H1 (cell line): ENCODE measurements at regions not wholly inside any gene's neighbourhood (a gene's known extent, or its start where the extent isn't known, plus 50 kb on each side); places are given as distances from the start of the nearest gene placed in this dataset.

ENCODE experiments used
- CTCF ChIA-PET: fragments of 300-600 bp; sonication (Branson Sonifier 250); formaldehyde crosslinking; loops from one replicate; lab custom pipeline; 2021; ENCODE audit not compliant: partially characterized antibody; lab: Charles Lee
- POLR2A ChIA-PET: fragments of 300-600 bp; sonication (Branson Sonifier 250); formaldehyde crosslinking; loops from one replicate; lab custom pipeline; 2021; ENCODE audit warnings: inconsistent platforms; ENCODE audit not compliant: partially characterized antibody; lab: Charles Lee
- DNase-seq, 2 experiments: peaks; one replicate each; pipeline versions ENCODE4 v3.0.0 to v3.0.0-alpha.2; 2010 to 2022; ENCODE audit warnings: low spot score in 2 of 2, low read depth in 1 of 2, mixed read lengths in 1 of 2
- FAIRE-seq: peaks from 2 replicates; lab custom pipeline; 2011; peaks lifted over from hg19 to GRCh38; lab: Jason Lieb, UNC
- H2AFZ ChIP-seq: 2 replicates; pipeline ENCODE4 v1.8.1; 2012; ENCODE audit warnings: low read length, inconsistent platforms
- H2AK5ac ChIP-seq: 2 replicates; pipeline ENCODE4 v1.6.1; 2013; ENCODE audit warnings: low read depth, low read length
- H2BK120ac ChIP-seq: replicated peaks from 2 replicates; pipeline ENCODE3; 2013; ENCODE audit warnings: low read depth, low read length, inconsistent platforms
- H2BK12ac ChIP-seq: 2 replicates; pipeline ENCODE4 v1.6.1; 2013; ENCODE audit warnings: low read depth, low read length
- H2BK15ac ChIP-seq: 2 replicates; pipeline ENCODE4 v1.6.1; 2013; ENCODE audit warnings: low read length
- H2BK20ac ChIP-seq: 2 replicates; pipeline ENCODE4 v1.6.1; 2013; ENCODE audit warnings: low read length
- H2BK5ac ChIP-seq: 2 replicates; pipeline ENCODE4 v1.6.1; 2013; ENCODE audit warnings: low read depth, low read length
- H3K14ac ChIP-seq: 2 replicates; pipeline ENCODE4 v1.6.1; 2013; ENCODE audit warnings: inconsistent platforms; ENCODE audit not compliant: insufficient read length
- H3K18ac ChIP-seq: 2 replicates; pipeline ENCODE4 v1.6.1; 2013; ENCODE audit warnings: low read length; ENCODE audit errors: extremely low read depth
- H3K23ac ChIP-seq: 2 replicates; pipeline ENCODE4 v1.6.1; 2013; ENCODE audit warnings: inconsistent platforms; ENCODE audit not compliant: insufficient read length
- H3K23me2 ChIP-seq: 2 replicates; pipeline ENCODE4 v1.6.1; 2013; ENCODE audit warnings: low read depth, low read length
- H3K27ac ChIP-seq: 2 replicates; pipeline ENCODE4 v1.6.1; 2011; ENCODE audit warnings: low read depth, low read length, inconsistent platforms
- H3K27me3 ChIP-seq, 4 experiments: replicated peaks in 1 of 4; 1 replicate in 1 of 4; 2 replicates in 3 of 4; pipeline versions ENCODE4 v1.6.1 to v1.8.1; 2011 to 2013; ENCODE audit warnings: low read length in 3 of 4, mild to moderate bottlenecking in 3 of 4, inconsistent platforms in 2 of 4, mixed read lengths in 2 of 4, moderate library complexity in 1 of 4; ENCODE audit not compliant: control insufficient read depth in 3 of 4, insufficient read depth in 3 of 4; ENCODE audit errors: extremely low read depth in 1 of 4
- H3K36me3 ChIP-seq, 4 experiments: 2 replicates each; pipeline versions ENCODE4 v1.6.1 to v1.8.1; 2011 to 2013; ENCODE audit warnings: mild to moderate bottlenecking in 4 of 4, low read length in 3 of 4, moderate library complexity in 2 of 4, control low read depth in 1 of 4, inconsistent platforms in 1 of 4; ENCODE audit not compliant: insufficient read depth in 4 of 4, control insufficient read depth in 2 of 4
- H3K4ac ChIP-seq: replicated peaks from 2 replicates; pipeline ENCODE3; 2013; ENCODE audit warnings: low read length, low read depth, mixed read lengths, inconsistent platforms; ENCODE audit not compliant: insufficient read length
- H3K4me1 ChIP-seq, 4 experiments: replicated peaks in 1 of 4; 1 replicate in 1 of 4; 2 replicates in 3 of 4; pipeline versions ENCODE4 v1.6.1 to v1.8.1; 2011 to 2013; ENCODE audit warnings: low read length in 3 of 4, inconsistent platforms in 2 of 4, mixed read lengths in 1 of 4; ENCODE audit not compliant: insufficient read depth in 4 of 4, control insufficient read depth in 3 of 4
- H3K4me2 ChIP-seq, 2 experiments: 2 replicates each; pipeline versions ENCODE4 v1.6.1 to v1.8.1; 2011 to 2013; ENCODE audit warnings: low read depth in 2 of 2, low read length in 2 of 2, control low read depth in 1 of 2, inconsistent platforms in 1 of 2, mild to moderate bottlenecking in 1 of 2; ENCODE audit not compliant: insufficient read depth in 1 of 2
- H3K4me3 ChIP-seq, 4 experiments: fragments of 200-600, 300-600 bp in 1 of 4; sonication (generic), shearing (Covaris generic), sonication (Bioruptor Twin) in 1 of 4; 2 replicates each; pipeline versions ENCODE4 v1.5.1 to v1.8.1; 2011 to 2016; ENCODE audit warnings: low read length in 4 of 4, low read depth in 3 of 4, control low read depth in 2 of 4, inconsistent platforms in 2 of 4, mild to moderate bottlenecking in 2 of 4, mixed read lengths in 1 of 4, moderate library complexity in 1 of 4; ENCODE audit not compliant: insufficient read depth in 2 of 4; ENCODE audit errors: extremely low read depth in 1 of 4
- H3K56ac ChIP-seq: replicated peaks from 2 replicates; pipeline ENCODE3; 2013; ENCODE audit warnings: low read depth, mild to moderate bottlenecking, mixed read lengths, low read length, inconsistent platforms; ENCODE audit not compliant: insufficient read length
- H3K79me1 ChIP-seq: 2 replicates; pipeline ENCODE4 v1.6.1; 2013; ENCODE audit warnings: low read depth, low read length, control low read depth
- H3K79me2 ChIP-seq, 2 experiments: 2 replicates each; pipeline versions ENCODE4 v1.6.1 to v1.8.1; 2012 to 2013; ENCODE audit warnings: low read length in 2 of 2, mild to moderate bottlenecking in 2 of 2, inconsistent platforms in 1 of 2; ENCODE audit not compliant: insufficient read depth in 2 of 2, control insufficient read depth in 1 of 2
- H3K9ac ChIP-seq, 4 experiments: replicated peaks in 1 of 4; 1 replicate in 1 of 4; 2 replicates in 3 of 4; pipeline versions ENCODE4 v1.6.1 to v1.8.1; 2011 to 2013; ENCODE audit warnings: low read depth in 3 of 4, low read length in 3 of 4, control low read depth in 2 of 4, mild to moderate bottlenecking in 2 of 4, moderate library complexity in 2 of 4, inconsistent platforms in 1 of 4; ENCODE audit errors: extremely low read depth in 1 of 4
- H3K9me3 ChIP-seq, 2 experiments: 2 replicates each; pipeline versions ENCODE4 v1.6.1 to v1.8.1; 2012 to 2013; ENCODE audit warnings: mild to moderate bottlenecking in 2 of 2, moderate library complexity in 2 of 2, control low read depth in 1 of 2, inconsistent platforms in 1 of 2, low read depth in 1 of 2, low read length in 1 of 2, mixed read lengths in 1 of 2; ENCODE audit not compliant: insufficient read depth in 2 of 2
- H4K20me1 ChIP-seq, 2 experiments: replicated peaks in 1 of 2; 2 replicates each; pipeline versions ENCODE3 to v1.8.1; 2011 to 2013; ENCODE audit warnings: inconsistent platforms in 2 of 2, low read length in 2 of 2, mild to moderate bottlenecking in 1 of 2; ENCODE audit not compliant: insufficient read depth in 2 of 2, control insufficient read depth in 1 of 2
- H4K5ac ChIP-seq: 2 replicates; pipeline ENCODE4 v1.6.1; 2013; ENCODE audit warnings: low read length, low read depth, mixed read lengths, inconsistent platforms; ENCODE audit not compliant: insufficient read length
- H4K8ac ChIP-seq: 2 replicates; pipeline ENCODE4 v1.8.0; 2013; ENCODE audit warnings: mild to moderate bottlenecking, moderate library complexity, low read length, inconsistent platforms; ENCODE audit not compliant: insufficient read depth; ENCODE audit errors: extremely low read depth
- H4K91ac ChIP-seq: replicated peaks from 2 replicates; pipeline ENCODE3; 2013; ENCODE audit warnings: low read length, mixed read lengths, inconsistent platforms; ENCODE audit not compliant: insufficient read length
- ATF3 ChIP-seq: IDR thresholded peaks from 2 replicates; pipeline ENCODE4 v1.6.1; 2011; ENCODE audit warnings: low read depth, mild to moderate bottlenecking, low read length; ENCODE audit not compliant: insufficient read depth
- CTCF ChIP-seq, 3 experiments: IDR thresholded peaks; 1 replicate in 2 of 3; 2 replicates in 1 of 3; pipeline versions ENCODE4 v1.5.1 to v1.6.1; 2011; ENCODE audit warnings: low read length in 3 of 3, mild to moderate bottlenecking in 3 of 3, inconsistent platforms in 2 of 3, low read depth in 1 of 3, moderate library complexity in 1 of 3; ENCODE audit not compliant: insufficient read depth in 1 of 3; ENCODE audit errors: control extremely low read depth in 1 of 3
- MAFK ChIP-seq: IDR thresholded peaks from 2 replicates; pipeline ENCODE4 v1.6.1; 2012; ENCODE audit warnings: low read depth, mild to moderate bottlenecking, improper control_type of control experiment, low read length
- TBP ChIP-seq: IDR thresholded peaks from 2 replicates; pipeline ENCODE4 v1.6.1; 2011; ENCODE audit warnings: low read depth, low read length, improper control_type of control experiment
- WGBS, 2 experiments: shearing (Covaris generic) in 1 of 2; methylation state at CpG; one replicate each; pipeline versions ENCODE4 v1.1.6 to v1.1.7; 2013 to 2015; ENCODE audit warnings: low lambda C conversion rate in 2 of 2, mixed read lengths in 2 of 2, inconsistent platforms in 1 of 2, low coverage in 1 of 2, missing lambda C conversion rate in 1 of 2; ENCODE audit not compliant: insufficient replicate concordance in 2 of 2, insufficient coverage in 1 of 2, insufficient read length in 1 of 2; ENCODE audit errors: extremely low coverage in 1 of 2, missing lambda C conversion rate in 1 of 2; 5-methylcytosine and 5-hydroxymethylcytosine counted together
- TF ChIP-seq, protein P1 (sequence below): IDR thresholded peaks from 2 replicates; pipeline ENCODE4 v1.6.1; 2012; ENCODE audit warnings: inconsistent platforms

DNA sequence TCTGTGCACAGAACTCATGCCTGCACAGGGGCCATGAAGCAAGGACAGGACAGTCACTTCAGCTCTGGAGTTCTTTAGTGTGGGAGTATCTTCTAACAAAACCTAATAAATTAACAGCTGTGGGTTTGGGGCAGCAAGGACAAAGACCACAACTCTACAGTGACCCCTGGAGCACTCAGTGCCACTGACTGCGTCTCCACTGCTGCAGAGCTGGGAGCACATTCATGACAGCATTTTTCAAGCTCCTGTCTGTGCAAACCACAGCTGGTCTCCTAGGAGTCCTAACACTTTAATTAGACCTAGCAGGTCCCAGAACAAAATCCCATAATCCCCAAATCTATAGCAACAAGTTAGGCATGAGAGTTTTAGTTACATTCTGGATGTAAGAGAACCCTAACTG, 76.5 kb downstream of the RTL9 start:
- no CpG with 5 or more reads among the region's 1 CpG for WGBS, 2 experiments
- Histone ChIP-seq H4K20me1 (no peaks in the 10 kb centered on the region), H3K79me2 (no peaks in the 10 kb centered on the region), H3K56ac (no peak overlapping the region), H3K23ac (no peak overlapping the region), H3K14ac (no peak overlapping the region), H2BK5ac (no peak overlapping the region), H3K18ac (no peak overlapping the region), H3K9ac (no peak overlapping the region), H2BK120ac (no peak overlapping the region), H3K79me1 (no peaks in the 10 kb centered on the region), H3K4me3 (no peak overlapping the region), H3K4me2 (no peak overlapping the region), H3K27ac (no peak overlapping the region), H3K4me1 (peaks cover 0 to 4% (median 0%) of the 10 kb centered on the region in 4 experiments; a peak in 4 of 7 replicates), H3K4ac (no peak overlapping the region), H4K8ac (no peak overlapping the region), H4K5ac (no peak overlapping the region), H2BK12ac (no peak overlapping the region), H3K9me3 (no peaks in the 10 kb centered on the region), H3K27me3 (no peaks in the 10 kb centered on the region), H2BK15ac (no peak overlapping the region), H3K23me2 (no peaks in the 10 kb centered on the region), H4K91ac (no peak overlapping the region), H2BK20ac (no peak overlapping the region), H2AFZ (no peak overlapping the region), H3K36me3 (no peaks in the 10 kb centered on the region), H2AK5ac (no peak overlapping the region)
- POLR2A ChIA-PET = interaction anchor here (1.5 kb wide), 1 partner anchor 10 kb away, joined by 3 read pairs; no protein-coding TSS in a partner anchor
- DNase-seq (no peak), FAIRE-seq (no peak)
- CTCF ChIA-PET = interaction anchor here (0.5 to 6.9 kb wide), 4 partner anchors 10 to 412 kb away, joined by 3 to 48 read pairs (median 4); no protein-coding TSS in a partner anchor
- no peak for TF ChIP-seq MAFK
- no peak for TF ChIP-seq TBP
- TF ChIP-seq ATF3 = no peak
- TF ChIP-seq CTCF (IDR thresholded peaks at IDR 0.05; ENCODE audit: control extremely low read depth in 1 of 3, insufficient read depth in 1 of 3, low read depth in 1 of 3, low read length in 3 of 3) = no peak
- TF ChIP-seq, protein P1, sequence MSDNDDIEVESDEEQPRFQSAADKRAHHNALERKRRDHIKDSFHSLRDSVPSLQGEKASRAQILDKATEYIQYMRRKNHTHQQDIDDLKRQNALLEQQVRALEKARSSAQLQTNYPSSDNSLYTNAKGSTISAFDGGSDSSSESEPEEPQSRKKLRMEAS = no peak
